ACC112 (cell line): ENCODE measurements at regions not wholly inside any gene's neighbourhood (a gene's known extent, or its start where the extent isn't known, plus 50 kb on each side); places are given as distances from the start of the nearest gene placed in this dataset.
"Not testable (repeated sequence)": the region's sequence is repeated elsewhere in the genome, so short reads cannot be mapped to it uniquely, and the experiment has no call there.

Experiments used
- H2AFZ ChIP-seq: fragments of 200-600 bp; sonication (generic); one replicate; pipeline ENCODE4 v1.6.0; 2017; ENCODE audit warnings: antibody characterized with exemption, low read length; ENCODE audit not compliant: unreplicated experiment
- H3K27ac ChIP-seq: fragments of 200-600 bp; sonication (generic); 2 replicates; pipeline ENCODE4 v1.5.1; 2014; ENCODE audit warnings: low read depth, mild to moderate bottlenecking, antibody characterized with exemption, low read length, moderate library complexity
- H3K27me3 ChIP-seq: fragments of 200-600 bp; sonication (generic); 2 replicates; pipeline ENCODE4 v1.6.1; 2014; ENCODE audit warnings: mild to moderate bottlenecking, antibody characterized with exemption, low read length, moderate library complexity, mixed read lengths; ENCODE audit not compliant: insufficient read depth
- H3K36me3 ChIP-seq: fragments of 200-600 bp; sonication (generic); 2 replicates; pipeline ENCODE4 v1.6.1; 2016; ENCODE audit warnings: mild to moderate bottlenecking, antibody characterized with exemption, low read length, moderate library complexity, mixed read lengths; ENCODE audit not compliant: insufficient read depth
- H3K4me1 ChIP-seq: fragments of 200-600 bp; sonication (generic); one replicate; pipeline ENCODE4 v1.6.1; 2016; ENCODE audit warnings: low read length, mixed read lengths; ENCODE audit not compliant: insufficient read depth, unreplicated experiment, control insufficient read depth
- H3K4me3 ChIP-seq: fragments of 200-600 bp; sonication (generic); 2 replicates; pipeline ENCODE4 v1.5.1; 2014; ENCODE audit warnings: mild to moderate bottlenecking, low read depth, low read length
- H3K79me2 ChIP-seq: fragments of 200-600 bp; sonication (generic); one replicate; pipeline ENCODE4 v1.6.0; 2016; ENCODE audit warnings: low read length; ENCODE audit not compliant: control insufficient read depth, unreplicated experiment, insufficient read depth

- H3K4me1 ChIP-seq = no peaks in the 10 kb centered on the region
- no peak overlapping the region for H3K4me3 ChIP-seq
- no peak overlapping the region for H3K27ac ChIP-seq
- H2AFZ ChIP-seq = no peak overlapping the region
- H3K79me2 ChIP-seq = no peaks in the 10 kb centered on the region
- no peaks in the 10 kb centered on the region for H3K27me3 ChIP-seq
- no peaks in the 10 kb centered on the region for H3K36me3 ChIP-seq
Measured at GRCh38 chr18:73535990-73536389, 611.6 kb downstream of the FBXO15 start.

GRCh38 chr18:73535189-73535588, 612.4 kb downstream of the FBXO15 start:
- no peaks in the 10 kb centered on the region for H3K79me2 ChIP-seq

GRCh38 chr18:73531601-73532000, 616.0 kb downstream of the FBXO15 start:
- Histone ChIP-seq H3K4me1 (no peaks in the 10 kb centered on the region), H3K27me3 (no peaks in the 10 kb centered on the region), H3K4me3 (no peak overlapping the region), H2AFZ (no peak overlapping the region), H3K79me2 (no peaks in the 10 kb centered on the region), H3K36me3 (no peaks in the 10 kb centered on the region), H3K27ac (no peak overlapping the region)

More at GRCh38 chr18:73535189-73535588, 612.4 kb downstream of the FBXO15 start:
- no peaks in the 10 kb centered on the region for H3K27me3 ChIP-seq
- H3K36me3 ChIP-seq = no peaks in the 10 kb centered on the region
- H3K4me1 ChIP-seq = no peaks in the 10 kb centered on the region
- no peak overlapping the region for H2AFZ ChIP-seq
- no peak overlapping the region for H3K27ac ChIP-seq
- no peak overlapping the region for H3K4me3 ChIP-seq

- Histone ChIP-seq H3K4me1 (no peaks in the 10 kb centered on the region), H3K27ac (no peak overlapping the region), H2AFZ (no peak overlapping the region), H3K79me2 (no peaks in the 10 kb centered on the region), H3K4me3 (no peak overlapping the region), H3K36me3 (no peaks in the 10 kb centered on the region), H3K27me3 (no peaks in the 10 kb centered on the region)
Measured at GRCh38 chr18:73528066-73528465, 619.6 kb downstream of the FBXO15 start.

- Histone ChIP-seq H3K27me3 (no peaks in the 10 kb centered on the region), H3K36me3 (no peaks in the 10 kb centered on the region), H3K4me1 (no peaks in the 10 kb centered on the region), H3K4me3 (no peak overlapping the region), H3K79me2 (no peaks in the 10 kb centered on the region), H3K27ac (no peak overlapping the region), H2AFZ (no peak overlapping the region)
Measured at GRCh38 chr18:73520229-73520628, 627.4 kb downstream of the FBXO15 start.

GRCh38 chr18:73516056-73516455, 631.6 kb downstream of the FBXO15 start:
- not testable (repeated sequence) for H3K4me3 ChIP-seq, H3K4me1 ChIP-seq, H3K36me3 ChIP-seq, H3K27me3 ChIP-seq, H3K79me2 ChIP-seq, H3K27ac ChIP-seq, H2AFZ ChIP-seq

- Histone ChIP-seq H3K27ac (no peak overlapping the region), H2AFZ (no peak overlapping the region)
Measured at GRCh38 chr18:73514449-73514848, 633.2 kb downstream of the FBXO15 start.

GRCh38 chr18:73511771-73512503, 635.7 kb downstream of the FBXO15 start:
- Histone ChIP-seq H3K27me3 (no peaks in the 10 kb centered on the region), H3K4me3 (no peak overlapping the region), H3K36me3 (no peaks in the 10 kb centered on the region), H3K27ac (no peak overlapping the region), H3K79me2 (no peaks in the 10 kb centered on the region), H3K4me1 (peaks cover 6% of the 10 kb centered on the region), H2AFZ (no peak overlapping the region)

More at GRCh38 chr18:73514449-73514848, 633.2 kb downstream of the FBXO15 start:
- peaks cover 6% of the 10 kb centered on the region for H3K4me1 ChIP-seq
- no peaks in the 10 kb centered on the region for H3K79me2 ChIP-seq
- no peak overlapping the region for H3K4me3 ChIP-seq
- H3K36me3 ChIP-seq = no peaks in the 10 kb centered on the region
- no peaks in the 10 kb centered on the region for H3K27me3 ChIP-seq

- H2AFZ ChIP-seq = peak overlapping the region; percentile 32
- no peaks in the 10 kb centered on the region for H3K36me3 ChIP-seq
- no peaks in the 10 kb centered on the region for H3K79me2 ChIP-seq
- H3K4me3 ChIP-seq = no peak overlapping the region; the same call in 1 of the 2 replicates
- no peaks in the 10 kb centered on the region for H3K27me3 ChIP-seq
- H3K4me1 ChIP-seq = peaks cover 6% of the 10 kb centered on the region
- H3K27ac ChIP-seq = peak overlapping the region; percentile 28
Measured at GRCh38 chr18:73509460-73509859, 638.2 kb downstream of the FBXO15 start.

- Histone ChIP-seq H2AFZ (no peak overlapping the region), H3K4me1 (no peaks in the 10 kb centered on the region), H3K4me3 (no peak overlapping the region), H3K27ac (no peak overlapping the region), H3K79me2 (no peaks in the 10 kb centered on the region), H3K27me3 (no peaks in the 10 kb centered on the region), H3K36me3 (no peaks in the 10 kb centered on the region)
Measured at GRCh38 chr18:73503326-73503725, 635.5 kb upstream of the NETO1 start.

- H2AFZ ChIP-seq = no peak overlapping the region
- no peaks in the 10 kb centered on the region for H3K4me1 ChIP-seq
- H3K27me3 ChIP-seq = no peaks in the 10 kb centered on the region
- H3K27ac ChIP-seq = no peak overlapping the region
- no peak overlapping the region for H3K4me3 ChIP-seq
- no peaks in the 10 kb centered on the region for H3K36me3 ChIP-seq
- H3K79me2 ChIP-seq = no peaks in the 10 kb centered on the region
Measured at GRCh38 chr18:73487966-73488365, 620.2 kb upstream of the NETO1 start.
